NK-92 treated with Interleukin-12 subunit alpha and Interleukin-12 subunit beta, amount 100 ng/mL, for 24 hours (cell line): ENCODE measurements at regions not wholly inside any gene's neighbourhood (a gene's known extent, or its start where the extent isn't known, plus 50 kb on each side); places are given as distances from the start of the nearest gene placed in this dataset.
"Not testable (repeated sequence)": the region's sequence is repeated elsewhere in the genome, so short reads cannot be mapped to it uniquely, and the experiment has no call there.

Experiments
- DNase-seq: peaks from one replicate; lab custom pipeline; 2025; lab: John Stamatoyannopoulos, UW

DNA sequence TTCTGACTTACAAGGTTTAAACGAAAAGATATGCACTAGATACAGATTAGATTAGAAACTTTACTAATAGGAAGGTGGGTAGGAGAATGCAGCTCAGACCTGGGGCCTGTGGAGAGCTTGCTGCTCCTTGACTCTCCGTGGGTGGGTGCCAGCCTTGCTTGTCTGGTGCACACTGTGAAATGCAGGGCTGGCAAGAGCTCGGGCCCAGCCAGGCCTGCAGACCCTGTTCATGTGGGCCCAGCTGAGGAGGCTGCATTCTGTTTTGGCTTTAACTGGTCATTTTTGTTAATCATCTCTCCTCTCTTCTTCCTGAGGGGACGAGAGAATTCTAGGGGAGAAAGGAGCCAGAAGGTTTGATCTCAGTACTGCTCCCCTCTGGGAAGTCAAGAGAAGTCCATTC lies 325.4 kb downstream of the QKI start:
- DNase-seq = no peak

DNA sequence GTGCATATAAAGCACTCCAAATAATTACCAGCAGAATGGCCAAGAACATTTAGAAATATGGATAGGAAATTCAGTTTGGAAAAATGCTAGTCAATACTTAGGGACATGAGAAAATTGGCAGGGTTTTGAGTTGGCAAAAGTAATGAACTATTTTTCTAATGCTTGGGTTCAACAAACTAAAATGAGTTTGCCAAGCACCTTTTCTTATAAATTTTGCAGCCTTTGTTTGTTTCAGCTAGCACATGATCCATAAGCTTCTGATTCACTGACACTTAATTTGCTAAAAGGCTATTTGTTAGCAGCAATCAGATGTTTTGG lies 324.8 kb downstream of the QKI start:
- DNase-seq = no peak

DNA sequence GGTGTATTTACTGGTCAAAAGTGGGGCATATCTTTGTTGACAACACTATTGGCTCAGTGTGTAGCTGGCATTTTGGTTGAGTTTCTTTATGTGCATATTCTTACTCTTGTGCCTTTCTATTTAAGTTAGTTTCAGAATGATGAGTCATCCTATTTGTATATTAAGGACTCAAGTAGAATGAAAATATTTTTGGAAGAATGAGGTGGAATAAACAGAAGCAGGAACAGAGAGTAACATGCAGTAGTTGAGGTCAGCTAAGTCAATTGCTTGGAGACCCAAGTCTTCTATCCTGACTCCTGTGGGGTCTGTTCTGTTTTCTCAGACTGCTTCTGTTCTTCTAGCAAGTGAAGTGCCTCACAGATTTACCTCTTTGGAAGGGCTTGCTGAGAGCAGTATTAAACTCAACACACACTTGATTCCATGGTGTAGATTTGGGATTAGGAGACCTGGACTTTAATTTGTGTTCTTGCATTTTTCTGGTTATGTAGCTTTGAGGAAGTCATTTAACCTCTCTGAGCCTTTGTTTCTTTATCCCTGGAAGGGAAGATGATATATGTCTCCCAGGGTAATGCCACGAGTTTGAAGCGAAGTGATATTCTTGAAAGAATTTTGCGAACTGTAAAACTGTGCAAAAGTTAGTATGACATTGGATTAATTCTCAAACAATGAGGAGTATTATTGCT lies 324.3 kb downstream of the QKI start:
- no peak for DNase-seq

DNA sequence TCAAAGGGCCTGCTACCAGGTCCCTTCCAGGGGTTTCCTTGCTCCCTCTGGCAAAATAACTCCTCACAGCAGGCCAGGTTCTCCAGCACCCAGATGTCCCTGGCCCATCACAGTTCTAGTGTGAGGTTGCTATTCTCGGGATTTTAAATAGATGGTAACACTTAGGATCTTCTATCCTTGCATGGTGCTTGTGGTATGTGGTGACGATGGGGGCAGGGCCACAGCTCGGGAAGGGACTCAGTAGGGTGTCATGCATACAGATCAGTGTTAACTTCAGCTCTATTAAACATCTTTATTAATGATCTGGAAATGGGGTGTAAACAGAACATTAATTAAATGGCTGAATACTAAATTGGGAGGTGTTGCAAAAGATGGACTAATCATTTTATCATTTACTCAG lies 323.8 kb downstream of the QKI start:
- DNase-seq = no peak

DNA sequence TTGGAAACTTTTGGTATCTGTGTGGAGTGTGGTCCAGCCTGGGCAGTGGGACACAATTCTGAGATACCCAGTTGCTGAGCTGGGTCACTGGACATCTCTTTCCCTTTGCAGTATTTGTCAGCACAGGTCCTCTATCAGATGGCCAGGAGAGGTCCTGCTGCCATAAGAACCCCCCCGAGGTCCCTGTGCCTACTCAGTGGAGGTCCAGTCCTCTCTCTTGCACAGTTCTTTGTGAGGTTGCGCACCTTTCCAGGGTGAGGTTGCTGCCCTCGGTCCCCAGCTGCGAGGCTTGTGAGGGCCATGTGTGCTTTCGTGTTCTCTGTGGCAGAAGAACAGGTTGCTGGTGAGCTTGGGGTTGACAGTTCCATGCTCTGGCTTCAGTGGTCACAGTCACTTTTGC lies 320.6 kb downstream of the QKI start:
- no peak for DNase-seq

DNA sequence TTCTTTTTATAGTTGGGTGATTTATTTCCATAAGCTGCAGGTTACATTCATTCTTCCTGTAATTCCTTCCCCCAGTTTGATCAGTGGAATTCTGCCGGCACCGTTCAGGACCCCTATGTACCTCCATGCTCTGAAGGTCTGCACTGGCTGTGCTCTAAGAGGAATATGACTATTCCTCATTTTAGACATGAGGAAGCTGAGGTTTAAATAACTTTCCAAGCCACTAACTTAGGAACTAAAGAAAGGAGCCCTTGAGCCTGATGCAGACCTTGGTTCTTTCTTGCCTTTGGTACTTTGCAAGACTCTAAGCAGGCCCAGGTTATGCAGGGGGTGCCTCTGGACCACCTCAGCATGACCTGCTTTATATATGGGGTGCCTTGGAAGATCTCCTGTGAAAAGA lies 318.5 kb downstream of the QKI start:
- DNase-seq = no peak

DNA sequence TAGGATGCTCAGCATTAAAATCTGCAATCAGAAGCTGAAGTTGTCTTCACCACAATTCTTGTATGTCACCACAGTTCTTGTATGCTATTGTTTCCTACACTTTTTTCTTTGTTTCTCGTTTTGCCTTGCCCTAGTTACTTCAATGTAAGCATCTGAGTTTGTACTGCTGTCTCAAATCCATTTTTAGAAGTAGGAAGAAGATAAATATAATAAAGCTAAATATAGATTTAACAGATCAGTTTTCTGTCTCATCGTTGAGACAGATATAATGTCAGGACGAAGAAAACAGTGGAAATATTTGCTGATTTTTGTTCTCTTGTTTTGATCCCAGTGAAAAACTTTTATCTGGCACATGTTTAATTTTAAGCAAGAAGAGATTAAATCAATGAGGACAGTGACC lies 318.0 kb downstream of the QKI start:
- DNase-seq = no peak

DNA sequence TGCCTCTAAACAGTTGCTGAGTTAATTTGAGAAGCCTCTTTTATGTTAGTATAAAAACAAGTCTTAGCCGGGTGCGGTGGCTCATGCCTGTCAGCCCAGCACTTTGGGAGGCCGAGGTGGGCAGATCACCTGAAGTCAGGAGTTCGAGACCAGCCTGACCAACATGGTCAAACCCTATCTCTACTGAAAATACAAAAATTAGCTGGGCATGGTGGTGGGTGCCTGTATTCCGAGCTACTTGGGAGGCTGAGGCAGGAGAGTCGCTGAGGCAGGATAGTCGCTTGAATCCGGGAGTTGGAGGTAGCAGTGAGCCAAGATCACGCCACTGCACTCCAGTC lies 317.5 kb downstream of the QKI start:
- DNase-seq = not testable (repeated sequence)

DNA sequence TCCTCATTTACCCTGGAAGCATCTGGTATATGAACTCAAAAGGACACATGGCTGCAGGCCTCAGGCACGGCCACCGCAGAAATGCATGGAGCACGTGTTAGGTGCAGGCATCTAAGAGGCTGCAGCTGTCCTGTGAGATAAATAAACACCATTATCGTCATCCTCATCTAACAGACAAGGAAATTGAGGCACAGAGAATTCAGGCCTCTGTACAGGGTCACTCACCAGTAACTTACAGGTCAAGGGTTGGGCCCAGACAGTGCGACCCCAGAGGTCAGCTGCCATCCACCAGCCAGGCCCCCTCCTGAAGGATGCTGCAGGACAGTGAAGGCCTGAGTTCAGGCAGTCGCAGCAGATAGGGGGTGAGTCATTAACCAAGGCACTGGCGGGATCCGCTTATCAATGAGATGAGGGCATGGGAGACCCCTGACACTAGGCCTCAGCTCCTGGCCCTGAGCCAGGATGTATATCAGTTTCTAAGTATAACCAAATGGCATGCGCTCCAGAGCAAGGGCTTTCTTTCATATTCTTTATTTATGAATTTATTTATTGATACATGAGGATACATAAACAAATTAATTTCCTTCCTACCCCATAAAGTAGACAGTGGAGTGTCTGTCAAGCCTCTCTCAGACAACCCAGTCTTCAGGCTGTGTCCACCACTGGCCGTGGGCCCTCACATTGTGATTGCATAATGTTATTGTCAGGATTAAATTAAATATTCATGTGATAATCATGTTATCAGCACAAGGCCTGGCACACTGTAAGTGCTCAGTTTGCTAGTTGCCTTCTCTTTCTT lies 316.9 kb downstream of the QKI start:
- DNase-seq = no peak

DNA sequence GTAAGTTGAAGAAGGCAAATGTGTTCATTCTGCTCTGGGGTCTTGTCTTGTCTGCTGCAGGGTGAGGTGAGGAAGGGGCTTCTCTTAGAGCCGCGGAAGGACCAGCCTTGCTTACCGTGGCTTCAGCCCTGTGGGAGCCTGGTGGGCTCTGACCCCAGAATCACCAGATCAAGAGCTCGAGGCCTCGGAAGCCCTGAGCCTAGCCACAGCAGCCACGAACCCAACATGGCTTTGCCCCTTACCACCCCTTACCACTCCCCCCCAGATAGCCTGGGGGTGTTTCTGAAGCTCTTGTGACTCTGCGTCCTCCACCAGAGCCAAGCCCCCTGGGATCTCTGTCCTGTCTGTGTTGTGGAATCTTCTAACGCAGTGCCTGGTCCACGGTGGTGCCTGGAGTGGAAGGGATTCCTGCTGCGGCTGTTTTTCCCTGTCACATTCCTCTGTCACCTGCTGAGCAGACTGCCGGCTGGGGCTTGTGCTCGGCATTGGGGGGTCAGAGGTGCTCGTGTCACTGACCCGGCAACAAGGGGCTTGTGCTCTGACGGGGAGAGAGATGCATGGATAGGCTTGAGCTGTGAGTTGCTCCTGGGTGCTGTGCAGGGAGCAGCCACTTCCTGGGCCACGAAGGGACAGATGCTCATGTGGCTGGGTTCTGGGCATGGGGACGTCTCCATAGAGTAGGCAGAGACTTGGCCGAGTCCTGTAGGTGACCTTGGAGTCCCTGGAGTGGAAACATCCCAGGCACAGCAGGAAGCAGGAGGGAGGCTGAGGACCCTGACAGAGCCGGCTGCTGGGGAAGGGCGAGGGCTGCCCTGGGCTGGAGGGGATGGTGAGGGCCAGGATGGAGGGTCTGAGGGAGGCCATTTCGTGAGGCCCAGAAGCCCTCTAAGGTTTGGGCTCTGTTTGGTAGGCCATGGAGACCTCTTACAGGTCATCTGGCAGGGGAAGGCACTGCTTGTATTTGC lies 316.0 kb downstream of the QKI start:
- DNase-seq = no peak

DNA sequence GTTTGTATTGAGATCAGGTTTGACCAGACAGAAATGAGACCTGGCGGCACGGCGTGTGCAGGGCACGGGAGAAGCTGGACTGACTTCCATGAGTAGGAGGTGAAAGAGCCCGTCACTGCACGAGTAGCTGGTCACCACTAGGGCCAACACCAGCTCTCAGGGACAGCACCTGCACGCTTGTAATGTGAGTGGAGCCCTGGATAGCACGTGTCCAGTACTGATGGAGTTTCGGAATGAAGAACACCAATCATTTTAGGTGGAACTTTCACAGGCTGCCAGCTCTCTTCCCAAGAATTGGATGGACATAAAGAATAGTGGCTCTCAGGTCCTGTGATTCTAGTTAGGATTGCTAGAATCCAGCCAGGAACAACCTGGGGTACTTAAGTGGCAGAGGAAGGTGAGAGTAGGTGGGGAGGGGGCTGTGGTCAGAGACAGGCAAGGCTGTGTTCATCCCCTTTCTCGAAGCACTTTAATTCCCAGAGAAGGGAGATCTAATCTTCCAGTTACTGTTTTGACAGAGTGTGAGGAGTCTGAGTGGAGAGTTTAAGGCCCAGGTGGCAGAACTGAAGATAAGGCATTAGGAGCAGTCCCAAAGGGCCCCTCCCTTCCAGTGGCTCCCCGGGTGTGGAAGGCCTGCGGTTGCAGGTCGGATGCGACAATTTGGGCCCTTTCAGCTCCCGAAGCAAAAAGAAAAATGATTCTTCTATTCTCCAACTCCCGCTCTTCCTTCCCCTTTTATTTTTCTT lies 314.8 kb downstream of the QKI start:
- no peak for DNase-seq

DNA sequence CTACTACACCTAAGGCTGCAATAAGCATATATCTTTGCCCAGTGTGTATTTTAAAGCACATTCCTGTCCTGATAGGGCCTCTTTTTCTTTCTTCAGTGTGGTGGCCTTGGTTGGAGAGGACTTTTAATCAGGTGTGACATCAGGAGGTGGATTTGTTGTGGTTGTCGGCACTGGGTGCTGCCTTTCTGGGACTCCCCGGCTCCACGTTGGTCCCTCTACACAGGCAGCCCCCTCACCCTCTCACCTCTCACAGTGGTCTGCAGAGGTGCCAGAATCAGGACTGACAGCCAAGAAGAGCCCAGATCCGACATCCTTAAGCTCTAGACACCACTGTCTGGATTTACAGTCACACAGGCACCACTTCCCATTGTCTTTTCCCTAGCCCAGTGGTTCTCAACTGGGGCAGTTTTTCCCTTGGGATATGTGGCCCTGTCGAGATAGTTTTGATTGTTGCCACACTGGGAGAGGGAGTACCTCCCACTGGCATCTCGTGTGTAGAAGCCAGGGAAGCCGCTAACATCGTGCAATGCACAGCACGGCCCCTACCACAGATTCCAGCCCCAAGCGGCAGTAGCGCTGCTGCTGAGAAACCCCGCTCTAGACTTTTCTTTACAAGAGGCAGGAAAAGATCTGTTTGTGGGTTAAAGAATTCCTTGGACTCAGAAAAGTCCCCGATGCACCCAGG lies 314.1 kb downstream of the QKI start:
- no peak for DNase-seq

DNA sequence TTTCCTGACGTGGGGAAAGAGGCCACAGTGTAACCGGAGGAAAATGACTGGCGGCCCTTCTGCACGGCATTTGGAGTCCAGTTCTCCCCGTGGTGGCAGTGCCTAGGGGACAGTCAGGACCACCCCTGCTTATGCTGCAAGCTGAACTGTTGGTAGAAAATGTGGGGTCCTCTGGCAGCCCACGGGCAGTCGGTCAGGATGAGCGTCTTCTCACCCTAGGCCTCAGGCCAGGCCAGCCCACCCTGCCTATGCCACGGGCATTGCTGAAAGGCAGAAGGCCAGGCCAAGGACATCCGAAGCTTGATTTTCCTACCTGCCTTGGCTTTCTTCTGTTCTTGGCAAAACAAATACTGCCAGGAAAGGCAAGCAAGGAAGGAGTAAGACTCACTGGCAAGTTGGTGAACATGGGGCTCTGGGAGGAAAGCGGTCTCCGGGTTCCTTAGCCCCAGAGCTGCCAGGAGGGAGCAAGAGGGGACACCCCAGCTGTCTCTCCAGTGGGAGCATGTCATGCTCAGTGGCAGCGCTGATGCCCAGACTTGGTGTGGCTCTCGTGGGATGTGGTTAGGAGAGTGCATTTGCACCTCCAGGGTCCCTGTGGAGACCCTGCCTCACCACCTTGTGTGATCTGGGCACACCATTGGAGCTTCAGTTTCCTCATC lies 311.6 kb downstream of the QKI start:
- no peak for DNase-seq

DNA sequence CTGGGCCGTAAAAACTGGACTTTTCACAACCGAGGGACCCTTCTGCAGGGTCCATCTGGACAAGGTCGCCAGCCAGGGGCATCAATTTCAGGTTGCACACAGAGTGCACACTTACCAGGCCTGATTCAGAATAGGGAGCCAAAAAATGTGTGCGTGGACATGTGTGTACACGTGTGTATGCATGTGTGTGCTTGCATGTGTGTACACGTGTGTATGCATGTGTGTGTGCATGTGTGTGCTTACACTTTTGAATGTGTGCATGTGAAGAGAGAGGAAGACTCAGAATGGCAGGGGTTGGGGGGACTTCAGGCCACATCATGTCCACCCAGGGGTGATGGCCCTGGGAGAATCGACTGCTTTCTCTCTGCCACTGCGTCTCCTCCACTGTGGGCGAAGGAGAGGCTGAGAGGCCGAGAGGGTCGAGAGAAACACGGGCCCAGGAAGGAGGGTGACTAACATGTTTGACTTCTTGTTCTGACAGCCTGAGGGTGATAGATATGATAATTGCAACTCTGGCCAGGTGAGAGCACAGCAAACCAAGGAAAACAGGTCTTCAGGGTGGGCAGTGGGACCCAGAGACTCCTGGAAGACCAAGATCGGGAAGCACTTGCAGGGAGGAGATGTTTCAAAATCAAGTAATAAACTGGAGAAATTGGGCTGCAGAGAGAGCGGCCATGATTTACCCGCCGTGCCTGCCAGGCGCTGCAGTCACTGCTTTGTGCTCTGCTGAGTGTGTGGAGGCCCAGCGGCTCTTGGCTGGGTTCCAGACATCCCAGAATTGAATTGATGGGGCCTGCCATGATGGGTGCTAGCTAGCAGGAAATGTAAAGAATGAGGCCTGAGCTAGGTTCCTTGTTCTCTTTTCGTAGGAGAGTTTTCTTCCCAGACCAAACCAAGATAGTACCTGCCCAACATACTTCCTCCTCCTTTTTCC lies 310.8 kb downstream of the QKI start:
- DNase-seq = no peak

DNA sequence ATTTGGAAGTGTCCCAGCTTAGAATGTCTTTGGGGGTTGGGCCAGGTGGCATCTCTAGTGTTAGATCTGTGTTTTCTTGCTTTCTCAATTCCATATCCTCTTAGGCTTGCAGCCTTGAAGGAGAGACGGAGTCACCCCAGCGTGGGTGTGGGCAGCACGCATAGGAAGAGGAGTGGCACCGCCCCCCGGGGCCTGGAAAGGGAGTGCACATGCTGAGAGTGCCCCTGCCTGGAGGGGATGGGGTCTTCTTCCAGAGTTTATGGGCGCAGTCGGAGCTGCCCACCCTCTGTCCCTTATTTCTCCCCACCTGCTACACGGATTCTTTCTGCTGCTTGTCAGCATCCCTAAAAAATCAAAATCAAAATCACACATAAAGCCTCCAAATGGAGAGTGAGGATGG lies 309.7 kb downstream of the QKI start:
- no peak for DNase-seq

DNA sequence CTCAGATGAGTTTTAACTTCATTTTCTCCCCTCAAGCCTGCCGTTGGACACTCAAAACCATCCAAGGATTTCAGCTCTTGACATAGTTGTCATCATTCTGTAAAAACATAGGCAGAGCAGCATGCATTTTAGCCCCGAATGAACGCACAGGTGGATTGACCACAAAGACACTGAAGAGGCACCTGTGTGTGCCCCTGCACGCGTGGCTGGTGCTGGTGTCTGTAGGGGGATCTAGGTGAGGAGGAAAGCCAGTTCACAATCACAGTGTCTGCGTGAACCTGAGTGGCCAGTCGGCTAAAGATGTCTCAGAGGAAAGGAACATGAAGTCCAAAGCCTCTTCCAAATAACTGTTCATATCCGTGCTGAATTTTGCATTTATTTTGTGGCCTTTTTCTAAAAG lies 309.2 kb downstream of the QKI start:
- no peak for DNase-seq

DNA sequence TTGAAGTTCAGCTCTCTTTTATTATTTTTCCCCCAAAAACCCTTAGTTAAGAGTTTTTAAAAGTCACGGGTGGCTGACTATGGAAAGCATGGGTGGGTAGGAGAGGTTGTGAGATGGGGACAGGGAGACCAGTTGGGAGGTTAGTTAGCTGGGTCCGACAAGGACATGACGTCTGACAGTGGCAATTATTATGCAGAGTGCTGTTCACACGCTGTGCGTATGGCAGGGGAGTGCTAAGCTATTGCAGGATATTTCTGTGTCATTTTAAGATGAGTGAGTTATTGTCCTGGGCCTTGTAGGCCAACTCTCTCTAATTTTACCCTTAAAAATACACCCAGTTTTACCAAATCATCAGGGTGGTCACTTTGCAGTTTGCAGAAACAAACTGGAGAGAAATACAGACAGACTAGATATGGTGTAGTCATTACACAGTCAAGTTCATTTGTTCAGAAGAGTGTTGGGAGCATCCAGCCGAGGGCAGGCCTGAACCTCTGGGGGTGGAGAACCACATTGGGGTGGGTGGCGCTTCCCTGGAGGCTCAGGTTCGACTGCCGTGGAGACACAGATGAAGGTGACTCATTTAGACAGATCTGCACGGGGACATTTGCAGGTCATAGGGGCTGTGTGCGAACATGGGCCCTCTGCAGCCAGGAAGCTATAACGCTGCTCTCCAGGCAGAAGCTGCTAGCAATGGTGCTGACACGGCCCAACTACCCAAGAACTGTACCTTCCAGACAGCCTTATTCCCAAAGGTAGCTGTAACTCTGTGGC lies 307.6 kb downstream of the QKI start:
- DNase-seq = no peak

DNA sequence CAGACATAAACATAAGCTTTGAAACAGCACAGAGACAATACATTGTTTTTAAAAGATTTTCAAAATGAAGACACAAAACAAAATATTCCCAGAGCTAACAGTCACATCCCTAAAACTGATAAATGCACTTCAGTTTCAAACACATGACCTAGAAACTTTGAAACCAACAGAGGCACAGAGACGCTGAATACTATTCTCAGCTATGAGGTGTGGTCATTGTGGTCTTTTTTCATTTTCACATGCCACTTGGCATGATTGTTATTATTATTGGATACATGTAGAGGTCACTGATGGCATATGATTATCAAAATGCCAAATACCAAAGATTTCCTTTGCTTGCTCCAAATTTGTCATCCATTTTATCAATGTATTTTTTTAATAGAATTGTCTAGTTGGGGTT lies 306.9 kb downstream of the QKI start:
- no peak for DNase-seq
